ENCODE measurements at regions not wholly inside any gene's neighbourhood (a gene's known extent, or its start where the extent isn't known, plus 50 kb on each side); places are given as distances from the start of the nearest gene placed in this dataset.
"Not testable (repeated sequence)": the region's sequence is repeated elsewhere in the genome, so short reads cannot be mapped to it uniquely, and the experiment has no call there.

DNA sequence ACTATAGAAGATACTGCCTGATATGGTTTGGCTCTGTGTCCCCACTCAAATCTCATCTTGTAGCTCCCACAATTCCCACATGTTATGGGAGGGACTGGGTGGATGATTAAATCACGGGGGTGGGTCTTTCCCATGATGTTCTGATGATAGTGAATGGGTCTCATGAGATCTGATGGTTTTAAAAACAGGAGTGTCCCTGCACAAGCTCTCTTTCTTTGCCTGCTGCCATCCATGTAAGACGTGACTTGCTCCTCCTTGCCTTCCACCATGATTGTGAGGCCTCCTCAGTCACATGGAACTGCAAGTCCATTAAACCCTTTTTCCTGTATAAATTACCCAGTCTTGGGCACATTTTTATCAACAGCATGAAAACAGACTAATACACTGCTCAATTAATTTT lies 217.8 kb downstream of the FAM43A start:
- TF ChIP-seq, protein P1, sequence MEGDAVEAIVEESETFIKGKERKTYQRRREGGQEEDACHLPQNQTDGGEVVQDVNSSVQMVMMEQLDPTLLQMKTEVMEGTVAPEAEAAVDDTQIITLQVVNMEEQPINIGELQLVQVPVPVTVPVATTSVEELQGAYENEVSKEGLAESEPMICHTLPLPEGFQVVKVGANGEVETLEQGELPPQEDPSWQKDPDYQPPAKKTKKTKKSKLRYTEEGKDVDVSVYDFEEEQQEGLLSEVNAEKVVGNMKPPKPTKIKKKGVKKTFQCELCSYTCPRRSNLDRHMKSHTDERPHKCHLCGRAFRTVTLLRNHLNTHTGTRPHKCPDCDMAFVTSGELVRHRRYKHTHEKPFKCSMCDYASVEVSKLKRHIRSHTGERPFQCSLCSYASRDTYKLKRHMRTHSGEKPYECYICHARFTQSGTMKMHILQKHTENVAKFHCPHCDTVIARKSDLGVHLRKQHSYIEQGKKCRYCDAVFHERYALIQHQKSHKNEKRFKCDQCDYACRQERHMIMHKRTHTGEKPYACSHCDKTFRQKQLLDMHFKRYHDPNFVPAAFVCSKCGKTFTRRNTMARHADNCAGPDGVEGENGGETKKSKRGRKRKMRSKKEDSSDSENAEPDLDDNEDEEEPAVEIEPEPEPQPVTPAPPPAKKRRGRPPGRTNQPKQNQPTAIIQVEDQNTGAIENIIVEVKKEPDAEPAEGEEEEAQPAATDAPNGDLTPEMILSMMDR (IDR thresholded peaks at IDR 0.05; ENCODE audit: insufficient read depth, low read length, poor library complexity, severe bottlenecking): not testable (repeated sequence)
- not testable (repeated sequence) for TF ChIP-seq EZH2phosphoT487 (conservative IDR thresholded peaks at IDR 0.05; ENCODE audit: low read length)

Measured in SU-DHL-6 (cell line).